ENCODE measurements at regions not wholly inside any gene's neighbourhood (a gene's known extent, or its start where the extent isn't known, plus 50 kb on each side); places are given as distances from the start of the nearest gene placed in this dataset.
"Not testable (repeated sequence)": the region's sequence is repeated elsewhere in the genome, so short reads cannot be mapped to it uniquely, and the experiment has no call there.

DNA sequence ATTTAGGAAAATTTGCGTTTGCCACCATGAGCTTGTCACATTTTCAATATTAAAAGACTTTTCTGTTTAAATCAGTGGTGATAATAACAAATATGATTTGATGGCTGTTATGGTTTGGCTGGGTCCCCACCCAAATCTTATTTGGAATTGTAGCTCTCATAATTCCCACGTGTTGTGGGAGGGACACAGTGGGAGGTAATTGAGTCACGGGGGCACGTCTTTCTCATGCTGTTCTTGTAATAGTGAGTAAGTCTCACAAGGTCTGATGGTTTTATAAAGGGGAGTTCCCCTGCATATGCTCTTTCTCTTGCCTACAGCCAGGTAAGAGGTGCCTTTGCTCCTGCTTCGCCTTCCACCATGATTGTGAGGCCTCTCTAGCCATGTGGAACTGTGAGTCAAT, 83.4 kb upstream of the RGPD4 start:
- H3K36me3 ChIP-seq: no peaks in the 10 kb centered on the region
- H3K9me3 ChIP-seq: no peaks in the 10 kb centered on the region
- H3K27ac ChIP-seq: no peak overlapping the region
- no peak for DNase-seq (ENCODE audit: low spot score in 2 of 2)
- H3K4me3 ChIP-seq: no peak overlapping the region
- TF ChIP-seq CTCF (IDR thresholded peaks at IDR 0.05): no peak
- TF ChIP-seq POLR2A (IDR thresholded peaks at IDR 0.05): no peak
- TF ChIP-seq POLR2AphosphoS5 (IDR thresholded peaks at IDR 0.05): no peak
- intact Hi-C loops (cut with DNase I; ENCODE audit: low total_unique reads): loop anchor here (5.0 kb wide), 1 partner anchor 321 kb away; no protein-coding TSS in a partner anchor
- no peaks in the 10 kb centered on the region for H3K4me1 ChIP-seq
- no peaks in the 10 kb centered on the region for H3K27me3 ChIP-seq

DNA sequence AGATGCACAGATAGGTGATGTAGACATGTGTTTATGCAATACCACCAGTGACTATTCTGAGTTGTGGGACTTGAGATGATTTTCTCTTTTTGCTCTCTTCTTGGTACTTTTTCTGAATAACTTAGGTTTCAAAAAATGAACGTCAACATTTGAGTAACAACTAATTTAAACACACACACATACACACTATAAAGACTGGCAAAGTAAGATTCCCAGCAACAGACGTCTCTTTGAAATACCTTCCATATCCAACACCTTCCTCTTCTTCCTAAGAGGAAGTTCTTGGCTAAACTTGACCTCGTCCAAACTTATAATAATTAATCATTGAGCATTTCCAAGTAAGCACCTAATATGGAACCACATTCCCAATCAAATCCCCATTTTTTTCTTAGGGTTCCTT, 81.6 kb upstream of the RGPD4 start:
- H3K4me1 ChIP-seq: no peaks in the 10 kb centered on the region
- H3K36me3 ChIP-seq: no peaks in the 10 kb centered on the region
- DNase-seq (ENCODE audit: low spot score in 2 of 2): no peak
- no peak overlapping the region for H3K27ac ChIP-seq
- no peak overlapping the region for H3K4me3 ChIP-seq
- TF ChIP-seq POLR2AphosphoS5 (IDR thresholded peaks at IDR 0.05) (no peak), POLR2A (IDR thresholded peaks at IDR 0.05) (no peak), CTCF (IDR thresholded peaks at IDR 0.05) (no peak)
- H3K9me3 ChIP-seq: no peaks in the 10 kb centered on the region
- intact Hi-C loops (cut with DNase I; ENCODE audit: low total_unique reads): no loop called here
- no peaks in the 10 kb centered on the region for H3K27me3 ChIP-seq

DNA sequence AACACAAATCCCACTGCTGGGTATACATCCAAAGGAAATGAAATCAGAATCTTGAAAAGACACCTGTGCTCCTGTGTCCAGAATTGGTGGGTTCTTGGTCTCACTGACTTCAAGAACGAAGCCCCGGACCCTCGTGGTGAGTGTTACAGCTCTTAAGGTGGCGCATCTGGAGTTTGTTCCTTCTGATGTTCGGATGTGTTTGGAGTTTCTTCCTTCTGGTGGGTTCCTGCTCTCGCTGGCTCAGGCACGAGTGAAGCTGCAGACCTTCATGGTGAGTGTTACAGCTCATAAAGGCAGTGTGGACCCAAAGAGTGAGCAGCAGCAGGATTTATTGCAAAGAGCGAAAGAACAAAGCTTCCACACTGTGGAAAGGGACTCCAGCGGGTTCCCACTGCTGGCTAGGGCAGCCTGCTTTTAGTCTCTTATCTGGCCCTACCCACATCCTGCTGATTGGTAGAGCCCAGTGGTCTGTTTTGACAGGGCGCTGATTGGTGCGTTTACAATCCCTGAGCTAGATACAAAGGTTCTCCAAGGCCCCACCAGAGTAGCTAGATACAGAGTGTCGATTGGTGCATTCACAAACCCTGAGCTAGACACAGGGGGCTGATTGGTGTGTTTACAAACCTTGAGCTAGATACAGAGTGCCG, 80.0 kb upstream of the RGPD4 start:
- intact Hi-C loops (cut with DNase I; ENCODE audit: low total_unique reads); H3K27me3 ChIP-seq; DNase-seq (ENCODE audit: low spot score in 2 of 2); H3K36me3 ChIP-seq; H3K4me1 ChIP-seq; H3K4me3 ChIP-seq; H3K27ac ChIP-seq; H3K9me3 ChIP-seq: not testable (repeated sequence)

- DNase-seq (ENCODE audit: low spot score in 2 of 2); H3K4me1 ChIP-seq; H3K9me3 ChIP-seq; H3K27ac ChIP-seq; H3K27me3 ChIP-seq; H3K36me3 ChIP-seq; H3K4me3 ChIP-seq; intact Hi-C loops (cut with DNase I; ENCODE audit: low total_unique reads): not testable (repeated sequence)
Measured at GRCh38 chr2:107747199-107747963, 79.3 kb upstream of the RGPD4 start.

GRCh38 chr2:107747964-107748583, 78.6 kb upstream of the RGPD4 start:
- Histone ChIP-seq H3K4me1 (no peaks in the 10 kb centered on the region), H3K27me3 (no peaks in the 10 kb centered on the region), H3K9me3 (no peaks in the 10 kb centered on the region), H3K36me3 (no peaks in the 10 kb centered on the region), H3K27ac (no peak overlapping the region), H3K4me3 (no peak overlapping the region)
- TF ChIP-seq POLR2AphosphoS5 (IDR thresholded peaks at IDR 0.05) (no peak), POLR2A (IDR thresholded peaks at IDR 0.05) (no peak), CTCF (IDR thresholded peaks at IDR 0.05) (no peak)
- intact Hi-C loops (cut with DNase I; ENCODE audit: low total_unique reads): no loop called here
- no peak for DNase-seq (ENCODE audit: low spot score in 2 of 2)

DNA sequence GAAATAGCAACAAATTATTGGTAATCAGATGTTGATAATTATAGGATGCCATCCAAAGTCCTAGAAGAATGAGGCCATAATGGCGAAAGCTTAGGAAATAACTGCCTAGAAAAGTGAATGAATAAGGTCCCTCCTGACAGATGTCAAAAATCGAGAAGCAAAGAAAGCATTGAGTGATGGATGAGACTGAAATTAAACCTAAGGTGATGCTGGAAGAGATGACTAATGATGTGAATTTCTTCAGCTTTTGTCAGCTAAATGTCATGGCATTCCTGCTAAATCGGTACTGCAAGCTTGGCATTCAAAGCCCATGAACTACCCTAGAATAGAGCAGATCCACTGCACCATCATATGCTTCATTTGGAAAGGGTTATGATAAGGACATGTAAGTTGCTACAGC, 74.8 kb upstream of the RGPD4 start:
- TF ChIP-seq POLR2A (IDR thresholded peaks at IDR 0.05): no peak
- no peak for TF ChIP-seq POLR2AphosphoS5 (IDR thresholded peaks at IDR 0.05)
- no peak for TF ChIP-seq CTCF (IDR thresholded peaks at IDR 0.05)
- intact Hi-C loops (cut with DNase I; ENCODE audit: low total_unique reads): no loop called here
- no peaks in the 10 kb centered on the region for H3K4me1 ChIP-seq
- no peak overlapping the region for H3K27ac ChIP-seq
- H3K4me3 ChIP-seq: no peak overlapping the region
- no peaks in the 10 kb centered on the region for H3K27me3 ChIP-seq
- no peaks in the 10 kb centered on the region for H3K9me3 ChIP-seq
- DNase-seq (ENCODE audit: low spot score in 2 of 2): no peak
- no peaks in the 10 kb centered on the region for H3K36me3 ChIP-seq

- H3K36me3 ChIP-seq; H3K4me3 ChIP-seq; H3K4me1 ChIP-seq; H3K27ac ChIP-seq; DNase-seq (ENCODE audit: low spot score in 2 of 2); intact Hi-C loops (cut with DNase I; ENCODE audit: low total_unique reads); H3K9me3 ChIP-seq; H3K27me3 ChIP-seq: not testable (repeated sequence)
Measured at GRCh38 chr2:107753806-107754205, 72.9 kb upstream of the RGPD4 start.
